H1 (cell line): ENCODE measurements at regions not wholly inside any gene's neighbourhood (a gene's known extent, or its start where the extent isn't known, plus 50 kb on each side); places are given as distances from the start of the nearest gene placed in this dataset.

ENCODE experiments used
- ATF2 ChIP-seq: IDR thresholded peaks from 2 replicates; pipeline ENCODE4 v1.6.1; 2012; ENCODE audit warnings: low read length, inconsistent platforms
- CBX8 ChIP-seq: fragments of 300-800, 300-1000 bp; sonication (generic); IDR thresholded peaks from 2 replicates; pipeline ENCODE4 v1.7.1; 2016; ENCODE audit warnings: low read depth, low read length, borderline replicate concordance
- EP300 ChIP-seq, 2 experiments: IDR thresholded peaks; 1 replicate in 1 of 2; 2 replicates in 1 of 2; pipeline ENCODE4 v1.6.1; 2011 to 2012; ENCODE audit warnings: low read depth in 2 of 2, low read length in 2 of 2, mild to moderate bottlenecking in 2 of 2, borderline replicate concordance in 1 of 2, inconsistent platforms in 1 of 2, moderate library complexity in 1 of 2
- EZH2 ChIP-seq: fragments of 200-600 bp; sonication (generic); IDR thresholded peaks from 2 replicates; pipeline ENCODE4 v1.7.1; 2012; ENCODE audit warnings: low read depth, mild to moderate bottlenecking, moderate library complexity, low read length, inconsistent platforms; ENCODE audit not compliant: severe bottlenecking
- JUN ChIP-seq: IDR thresholded peaks from 2 replicates; pipeline ENCODE4 v1.6.1; 2011; ENCODE audit warnings: low read depth, mild to moderate bottlenecking, improper control_type of control experiment, low read length
- POLR2AphosphoS5 ChIP-seq: IDR thresholded peaks from 2 replicates; pipeline ENCODE4 v1.6.1; 2011; ENCODE audit warnings: low read depth, low read length
- RAD21 ChIP-seq, 2 experiments: IDR thresholded peaks in 1 of 2; conservative IDR thresholded peaks in 1 of 2; 2 replicates each; pipeline ENCODE4 v1.6.1; 2011; ENCODE audit warnings: low read depth in 2 of 2, low read length in 2 of 2, improper control_type of control experiment in 1 of 2, inconsistent platforms in 1 of 2, mild to moderate bottlenecking in 1 of 2, moderate library complexity in 1 of 2
- TF ChIP-seq, protein P1 (sequence below), 3 experiments: IDR thresholded peaks; 1 replicate in 2 of 3; 2 replicates in 1 of 3; pipeline versions ENCODE4 v1.5.1 to v1.6.1; 2011; ENCODE audit warnings: low read length in 3 of 3, mild to moderate bottlenecking in 3 of 3, inconsistent platforms in 2 of 3, low read depth in 1 of 3, moderate library complexity in 1 of 3; ENCODE audit not compliant: insufficient read depth in 1 of 3; ENCODE audit errors: control extremely low read depth in 1 of 3

GRCh38 chr5:21594566-21594965 lies 1258.6 kb downstream of the CDH12 start:
- TF ChIP-seq JUN = no peak
- TF ChIP-seq ATF2 = no peak
- no peak for TF ChIP-seq POLR2AphosphoS5
- TF ChIP-seq, protein P1, sequence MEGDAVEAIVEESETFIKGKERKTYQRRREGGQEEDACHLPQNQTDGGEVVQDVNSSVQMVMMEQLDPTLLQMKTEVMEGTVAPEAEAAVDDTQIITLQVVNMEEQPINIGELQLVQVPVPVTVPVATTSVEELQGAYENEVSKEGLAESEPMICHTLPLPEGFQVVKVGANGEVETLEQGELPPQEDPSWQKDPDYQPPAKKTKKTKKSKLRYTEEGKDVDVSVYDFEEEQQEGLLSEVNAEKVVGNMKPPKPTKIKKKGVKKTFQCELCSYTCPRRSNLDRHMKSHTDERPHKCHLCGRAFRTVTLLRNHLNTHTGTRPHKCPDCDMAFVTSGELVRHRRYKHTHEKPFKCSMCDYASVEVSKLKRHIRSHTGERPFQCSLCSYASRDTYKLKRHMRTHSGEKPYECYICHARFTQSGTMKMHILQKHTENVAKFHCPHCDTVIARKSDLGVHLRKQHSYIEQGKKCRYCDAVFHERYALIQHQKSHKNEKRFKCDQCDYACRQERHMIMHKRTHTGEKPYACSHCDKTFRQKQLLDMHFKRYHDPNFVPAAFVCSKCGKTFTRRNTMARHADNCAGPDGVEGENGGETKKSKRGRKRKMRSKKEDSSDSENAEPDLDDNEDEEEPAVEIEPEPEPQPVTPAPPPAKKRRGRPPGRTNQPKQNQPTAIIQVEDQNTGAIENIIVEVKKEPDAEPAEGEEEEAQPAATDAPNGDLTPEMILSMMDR (IDR thresholded peaks at IDR 0.05; ENCODE audit: control extremely low read depth in 1 of 3, insufficient read depth in 1 of 3, low read depth in 1 of 3, low read length in 3 of 3) = no peak
- no peak for TF ChIP-seq RAD21 (IDR thresholded peaks at IDR 0.05 in 1 of 2, conservative IDR thresholded peaks at IDR 0.05 in 1 of 2; ENCODE audit: low read depth in 2 of 2, low read length in 2 of 2)
- TF ChIP-seq EP300 (IDR thresholded peaks at IDR 0.05; ENCODE audit: borderline replicate concordance in 1 of 2, low read depth in 2 of 2, low read length in 2 of 2) = no peak
- TF ChIP-seq EZH2 = no peak
- TF ChIP-seq CBX8 = no peak
